ENCODE measurements at regions not wholly inside any gene's neighbourhood (a gene's known extent, or its start where the extent isn't known, plus 50 kb on each side); places are given as distances from the start of the nearest gene placed in this dataset.
"Not testable (repeated sequence)": the region's sequence is repeated elsewhere in the genome, so short reads cannot be mapped to it uniquely, and the experiment has no call there.

- DNase-seq (ENCODE audit: low spot score): no peak
Observed at GRCh38 chr6:50995036-50995435, 176.4 kb downstream of the TFAP2B start.

GRCh38 chr6:50998905-50999304 lies 180.2 kb downstream of the TFAP2B start:
- no peak for DNase-seq (ENCODE audit: low spot score)

GRCh38 chr6:51001399-51001798 lies 182.7 kb downstream of the TFAP2B start:
- DNase-seq (ENCODE audit: low spot score): no peak

GRCh38 chr6:51004380-51004779 lies 185.7 kb downstream of the TFAP2B start:
- no peak for DNase-seq (ENCODE audit: low spot score)

- no peak for DNase-seq (ENCODE audit: low spot score)
Observed at GRCh38 chr6:51005779-51006178, 187.1 kb downstream of the TFAP2B start.

DNA sequence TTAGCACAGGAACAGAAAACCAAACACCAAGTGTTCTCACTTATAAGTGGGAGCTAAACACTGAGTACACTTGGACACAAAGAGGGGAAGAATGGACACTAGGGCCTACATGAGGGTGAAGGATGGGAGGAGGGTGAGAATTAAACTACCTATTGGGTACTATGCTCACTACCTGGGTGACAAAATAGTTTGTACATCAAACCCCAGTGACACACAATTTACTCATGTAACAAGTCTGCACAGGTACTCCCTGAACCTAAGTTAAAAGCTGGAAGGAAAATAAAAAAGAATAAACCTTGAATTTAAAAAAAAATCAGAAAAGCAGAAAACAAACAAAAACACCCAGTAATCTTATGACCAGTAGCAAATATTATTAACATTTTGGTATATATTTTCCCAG lies 188.6 kb downstream of the TFAP2B start:
- no peak for DNase-seq (ENCODE audit: low spot score)

DNA sequence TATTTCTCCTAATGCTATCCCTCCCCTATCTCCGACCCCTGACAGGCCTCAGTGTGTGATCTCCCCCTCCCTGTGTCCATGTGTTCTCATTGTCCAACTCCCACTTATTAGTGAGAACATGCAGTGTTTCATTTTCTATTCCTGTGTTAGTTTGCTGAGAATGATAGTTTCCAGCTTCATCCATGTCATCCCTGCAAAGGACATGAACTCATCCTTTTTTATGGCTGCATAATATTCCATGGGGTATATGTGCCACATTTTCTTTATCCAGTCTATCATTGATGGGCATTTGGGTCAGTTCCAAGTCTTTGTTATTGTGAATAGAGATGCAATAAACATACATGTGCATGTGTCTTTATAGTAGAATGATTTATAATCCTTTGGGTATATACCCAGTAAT lies 190.0 kb downstream of the TFAP2B start:
- DNase-seq (ENCODE audit: low spot score): not testable (repeated sequence)

DNA sequence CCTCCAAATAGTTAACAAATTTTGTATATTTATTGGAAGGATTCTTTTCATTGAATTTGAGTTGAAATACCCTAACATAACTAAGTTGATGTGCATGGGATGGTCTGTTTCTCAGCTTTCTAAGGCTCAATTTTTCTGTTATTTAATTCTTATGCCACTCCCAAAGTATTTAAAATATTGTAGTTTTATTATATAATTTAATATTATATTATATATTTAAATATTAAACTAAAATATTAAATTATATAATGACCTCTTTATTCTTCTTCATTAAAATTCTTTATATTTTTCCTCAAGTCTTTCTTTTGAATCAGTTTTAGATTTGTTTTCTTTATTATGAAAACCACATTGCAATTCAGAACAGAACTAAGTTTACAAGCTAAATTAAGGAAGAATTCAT lies 194.7 kb downstream of the TFAP2B start:
- DNase-seq (ENCODE audit: low spot score): no peak

DNA sequence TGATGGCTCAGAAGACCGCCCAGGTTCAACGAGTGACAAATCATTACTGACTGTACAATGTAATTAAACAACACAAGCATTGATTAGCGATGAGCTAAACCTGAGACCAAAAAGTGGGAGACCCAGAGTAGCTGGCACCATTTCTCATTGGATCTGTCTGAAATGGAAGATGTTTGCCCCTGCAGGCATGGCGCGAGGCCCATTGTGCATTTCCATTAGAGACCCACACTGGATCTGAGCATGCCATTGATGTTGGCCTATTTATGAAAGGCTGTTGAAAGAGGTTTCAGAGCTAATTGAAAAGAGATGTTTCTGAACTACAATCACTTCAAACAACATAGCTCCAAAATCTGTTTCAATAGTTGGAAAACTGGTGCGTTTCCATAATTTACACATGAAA lies 196.7 kb downstream of the TFAP2B start:
- no peak for DNase-seq (ENCODE audit: low spot score)

GRCh38 chr6:51016489-51016888 lies 197.8 kb downstream of the TFAP2B start:
- no peak for DNase-seq (ENCODE audit: low spot score)

DNA sequence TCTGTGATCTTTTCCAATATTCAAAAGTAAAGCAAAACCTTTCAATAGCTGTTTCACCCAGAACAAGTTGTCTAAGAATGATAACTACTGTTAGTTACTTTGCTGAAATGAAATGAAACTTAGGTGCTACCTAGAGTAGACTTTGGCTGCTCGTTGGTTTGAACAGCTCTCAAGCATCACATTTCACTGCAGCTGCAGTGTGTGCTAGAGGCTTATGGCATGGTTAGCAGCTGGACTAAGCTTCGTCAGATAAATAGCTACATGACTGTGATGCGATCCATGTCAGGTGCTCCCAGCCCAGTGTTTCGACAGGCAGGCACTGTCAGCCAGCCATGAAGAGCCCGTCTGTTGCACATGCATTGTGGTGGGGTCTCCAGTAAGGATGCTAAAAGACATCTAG lies 201.1 kb downstream of the TFAP2B start:
- no peak for DNase-seq (ENCODE audit: low spot score)

GRCh38 chr6:51021171-51021570 lies 202.5 kb downstream of the TFAP2B start:
- no peak for DNase-seq (ENCODE audit: low spot score)

GRCh38 chr6:51024126-51024525 lies 205.5 kb downstream of the TFAP2B start:
- DNase-seq (ENCODE audit: low spot score): no peak

DNA sequence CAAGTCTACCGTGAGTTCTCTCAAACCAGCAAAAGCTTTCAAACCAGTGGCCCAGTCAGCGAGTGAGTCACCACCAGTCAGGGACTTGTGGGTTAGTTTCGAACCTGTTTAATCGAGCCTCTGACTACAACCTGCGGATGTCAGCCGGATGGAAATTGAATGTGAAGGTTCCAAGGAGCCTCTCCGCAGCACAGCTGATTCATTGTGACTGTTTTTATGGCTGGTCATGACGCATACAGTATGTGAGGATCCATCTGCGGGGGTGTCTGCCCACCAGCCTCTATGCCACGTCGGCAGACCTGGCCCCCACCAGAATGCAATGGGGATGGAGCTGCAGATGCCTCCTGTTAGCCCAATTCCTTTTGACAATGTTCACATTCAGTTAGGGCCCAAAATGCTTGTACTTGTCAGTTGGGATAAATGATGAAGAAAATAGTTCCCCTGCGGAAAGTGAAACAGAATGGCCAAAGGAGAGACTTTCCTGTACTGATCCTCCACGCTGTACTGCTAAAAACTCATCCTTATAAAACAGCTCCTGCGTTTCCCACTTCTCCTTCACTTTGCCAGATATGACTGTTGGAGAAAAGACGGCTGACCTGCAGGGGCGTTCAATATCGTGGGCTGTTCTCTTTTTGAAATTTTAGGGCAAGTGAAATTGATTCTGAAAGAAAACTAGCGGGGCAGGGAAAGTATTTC lies 206.6 kb downstream of the TFAP2B start:
- DNase-seq (ENCODE audit: low spot score): no peak

DNA sequence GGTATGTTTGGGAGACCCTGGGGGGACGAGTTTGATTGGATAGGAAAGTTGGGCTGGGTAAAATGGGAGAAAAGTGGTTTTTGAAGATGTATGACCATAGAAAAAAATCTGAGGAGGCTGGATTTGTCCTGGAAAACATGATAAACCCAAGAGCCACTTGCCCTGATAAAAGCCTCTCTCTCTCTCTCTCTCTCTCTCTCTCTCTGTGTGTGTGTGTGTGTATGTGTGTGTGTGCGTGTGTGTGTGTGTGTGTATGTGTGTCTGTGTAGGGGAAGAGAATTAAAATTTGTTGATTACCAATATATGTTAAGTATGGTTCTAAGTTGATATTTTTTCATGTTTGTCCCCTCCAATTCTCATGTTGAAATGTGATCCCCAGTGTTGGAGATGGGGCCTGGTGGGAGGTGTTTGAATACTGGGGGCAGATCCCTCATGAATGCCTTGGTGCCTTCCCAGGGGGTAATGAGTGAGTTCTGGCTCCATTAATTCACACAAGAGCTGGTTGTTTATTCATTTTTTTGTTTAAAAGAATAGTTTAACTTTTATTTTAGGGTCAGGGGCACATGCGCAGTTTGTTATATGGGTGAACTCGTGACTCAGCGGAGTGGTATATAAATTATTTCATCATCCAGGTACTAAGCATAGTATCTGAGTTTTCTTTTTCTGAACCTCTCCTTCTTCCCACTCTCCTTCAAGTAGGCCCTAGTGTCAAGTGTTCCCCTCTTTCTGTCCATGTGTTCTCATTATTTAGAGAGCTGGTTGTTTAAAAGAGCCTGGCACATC lies 208.8 kb downstream of the TFAP2B start:
- no peak for DNase-seq (ENCODE audit: low spot score)

DNA sequence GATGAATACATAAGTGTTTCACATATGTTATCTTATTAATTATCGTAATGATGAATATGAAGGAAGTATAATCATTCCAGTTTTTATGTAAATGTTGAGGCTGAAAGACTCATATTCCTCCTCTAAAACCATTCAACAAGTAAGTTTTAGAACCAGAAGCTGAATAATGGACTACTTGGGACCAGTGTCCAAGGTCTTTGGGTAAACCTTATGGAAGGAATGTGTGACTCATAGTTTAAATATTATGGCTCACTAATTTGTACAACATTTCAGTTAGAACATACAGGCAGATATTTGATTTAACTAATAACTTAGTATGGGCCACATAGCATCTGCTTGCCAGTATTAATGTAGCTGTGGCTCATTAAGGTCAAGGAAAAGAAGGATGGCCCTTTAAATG lies 209.6 kb downstream of the TFAP2B start:
- DNase-seq (ENCODE audit: low spot score): no peak

GRCh38 chr6:51029561-51029960 lies 210.9 kb downstream of the TFAP2B start:
- DNase-seq (ENCODE audit: low spot score): no peak

DNA sequence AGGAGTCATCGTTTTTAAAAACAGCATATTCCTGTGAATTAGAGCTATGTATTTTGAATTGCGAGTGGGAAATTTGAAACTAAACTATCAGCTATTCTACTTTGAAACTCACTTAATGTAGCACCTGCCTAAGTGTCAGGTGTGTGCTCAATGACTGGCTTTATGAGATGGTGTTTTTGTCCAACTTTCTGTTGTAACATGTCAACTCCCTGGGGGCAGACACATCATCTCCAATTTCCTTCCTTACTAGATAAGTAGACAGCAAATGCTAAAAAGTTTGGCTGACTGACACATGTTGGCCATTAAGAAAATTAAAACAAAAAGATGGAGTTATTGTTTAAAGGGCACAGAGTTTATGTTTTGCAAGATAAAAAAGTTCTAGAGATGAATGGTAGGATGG lies 226.9 kb downstream of the TFAP2B start:
- DNase-seq (ENCODE audit: low spot score): no peak

DNA sequence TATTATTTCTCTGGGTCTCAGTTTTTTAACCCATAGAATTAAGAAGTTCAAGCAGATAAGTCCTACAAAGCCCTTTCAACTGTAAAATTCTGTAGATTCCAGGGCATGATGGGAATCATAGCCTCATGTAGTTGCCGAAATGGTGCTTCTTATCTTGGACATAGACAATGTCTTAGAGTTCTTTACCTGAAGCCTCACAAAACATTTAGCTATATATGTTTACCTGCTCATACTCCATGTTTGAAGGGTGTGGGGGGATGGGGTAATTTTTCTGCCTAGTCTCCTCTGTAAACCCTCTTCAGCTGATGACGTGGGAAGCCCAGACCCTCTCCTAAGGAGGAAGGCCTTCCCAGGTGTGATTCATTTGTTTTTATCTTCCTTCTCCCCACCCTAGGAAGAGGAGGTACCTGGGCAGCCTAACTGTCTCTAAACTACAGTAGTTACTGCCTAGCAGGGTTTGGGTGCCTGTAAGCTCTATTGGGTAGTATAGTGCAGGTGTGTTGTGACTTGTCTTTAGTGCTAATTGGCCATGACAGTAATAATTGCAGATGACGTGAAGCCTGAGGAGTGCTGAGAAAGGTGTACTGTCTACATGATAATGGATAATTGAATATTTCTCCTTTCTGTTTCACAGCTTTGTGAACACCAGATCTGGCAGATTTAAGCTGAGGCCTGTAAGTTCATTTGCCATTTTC lies 230.8 kb downstream of the TFAP2B start:
- no peak for DNase-seq (ENCODE audit: low spot score)

DNA sequence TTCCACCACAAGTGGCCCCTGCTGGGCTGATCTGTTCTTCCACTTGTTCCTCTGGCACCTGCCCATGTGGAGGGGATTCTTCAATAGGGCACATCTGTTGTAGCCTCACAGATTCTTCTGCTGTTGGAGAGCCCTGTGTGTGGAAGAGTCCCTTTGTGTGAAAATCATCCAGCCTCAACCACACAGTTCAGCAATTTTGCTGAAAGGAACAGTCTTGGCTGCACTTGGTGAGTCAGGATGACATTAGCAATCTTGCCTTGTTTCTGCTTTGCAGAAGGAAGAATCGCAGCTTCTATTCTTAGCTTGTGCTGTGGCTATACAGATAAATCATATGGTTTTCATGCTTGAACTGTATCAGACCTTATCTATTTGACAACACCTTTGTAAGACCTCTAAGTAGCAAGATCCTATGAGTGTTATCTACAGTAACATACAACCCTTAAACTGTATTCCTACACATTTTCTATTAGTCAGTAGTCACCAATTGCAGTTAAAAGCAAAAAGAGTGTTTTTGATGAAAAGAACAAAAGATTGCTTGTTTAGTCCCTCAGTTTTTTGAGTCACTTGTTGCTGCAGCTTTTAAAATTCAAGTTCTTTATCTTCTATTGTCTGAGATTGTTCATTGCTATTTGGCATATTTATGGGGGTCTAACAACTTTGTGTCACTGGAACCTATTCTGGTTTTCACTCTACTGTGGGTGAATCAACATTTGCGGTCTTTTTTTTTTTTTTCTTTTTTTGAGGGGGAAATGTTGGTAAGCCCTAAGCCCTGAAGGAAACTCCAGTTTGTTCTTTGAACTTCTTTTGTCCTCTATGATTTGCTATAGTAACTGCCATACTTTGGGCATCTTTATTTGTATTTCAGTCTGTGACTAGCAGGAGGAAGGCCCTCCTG lies 231.6 kb downstream of the TFAP2B start:
- no peak for DNase-seq (ENCODE audit: low spot score)

- not testable (repeated sequence) for DNase-seq (ENCODE audit: low spot score)
Observed at GRCh38 chr6:51052716-51053115, 234.0 kb downstream of the TFAP2B start.

DNA sequence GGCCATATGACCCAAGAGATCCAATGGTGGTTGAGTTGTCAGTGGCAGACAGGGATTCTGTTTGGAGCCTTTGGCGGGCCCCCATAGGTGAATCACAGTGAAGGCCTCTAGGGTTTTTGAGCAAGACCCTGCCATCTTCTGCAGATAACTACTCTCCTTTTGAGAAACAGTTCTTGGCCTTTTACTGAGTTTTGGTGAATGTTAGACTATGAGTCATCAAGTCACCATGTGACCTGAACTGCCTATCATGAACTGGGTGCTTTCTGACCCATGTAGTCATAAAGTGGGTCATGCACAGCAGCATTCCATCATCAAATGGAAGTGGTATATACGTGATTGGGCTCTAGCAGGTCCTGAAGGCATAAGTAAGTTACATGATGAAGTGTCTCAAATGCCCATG lies 236.6 kb downstream of the TFAP2B start:
- DNase-seq (ENCODE audit: low spot score): not testable (repeated sequence)
